Uterus (tissue), 3 donors: ENCODE measurements at regions not wholly inside any gene's neighbourhood (a gene's known extent, or its start where the extent isn't known, plus 50 kb on each side); places are given as distances from the start of the nearest gene placed in this dataset.

Experiments
- DNase-seq, 2 donors: peaks; one replicate each; pipeline ENCODE4 v3.0.0-alpha.2; 2019 to 2020
- H3K27ac ChIP-seq, 2 donors: fragments of 200-600 bp; sonication (generic); 1 replicate in 1 of 2; 2 replicates in 1 of 2; pipeline ENCODE4 v1.5.1; 2016 to 2018
- H3K27me3 ChIP-seq, 2 donors: fragments of 200-600 bp; sonication (generic); one replicate each; pipeline ENCODE4 v1.5.1; 2018 to 2019; ENCODE audit warnings: control low read depth in 1 of 2
- H3K36me3 ChIP-seq, 2 donors: fragments of 200-600 bp; sonication (generic); one replicate each; pipeline ENCODE4 v1.5.1; 2019; ENCODE audit warnings: control low read depth in 1 of 2
- H3K4me1 ChIP-seq, 2 donors: fragments of 200-600 bp; sonication (generic); one replicate each; pipeline ENCODE4 v1.5.1; 2018 to 2019; ENCODE audit warnings: control low read depth in 1 of 2
- H3K4me3 ChIP-seq, 2 donors: fragments of 200-600 bp; sonication (generic); 1 replicate in 1 of 2; 2 replicates in 1 of 2; pipeline ENCODE4 v1.5.1; 2018 to 2019; ENCODE audit warnings: mild to moderate bottlenecking in 1 of 2
- H3K9me3 ChIP-seq, 2 donors: fragments of 200-600 bp; sonication (generic); one replicate each; pipeline ENCODE4 v1.5.1; 2019; ENCODE audit warnings: control low read depth in 1 of 2
- POLR2A ChIP-seq, 2 donors: fragments of 450-650 bp; IDR thresholded peaks; one replicate each; pipeline ENCODE4 v1.6.1; 2016; ENCODE audit warnings: antibody characterized with exemption in 2 of 2, mild to moderate bottlenecking in 1 of 2, moderate library complexity in 1 of 2
- intact Hi-C: fragments of 100-400 bp; cut with DNase I; formaldehyde crosslinking; loops from one replicate; pipeline ENCODE4 v1.15.1; 2023; ENCODE audit warnings: low total_unique reads
- TF ChIP-seq, protein P1 (sequence below), 4 experiments: fragments of 200-600 bp in 2 of 4; fragments of 450-650 bp in 2 of 4; sonication (generic) in 2 of 4; IDR thresholded peaks; one replicate each; pipeline ENCODE4 v1.5.1; 2016 to 2019; ENCODE audit warnings: antibody characterized with exemption in 4 of 4, mild to moderate bottlenecking in 2 of 4, moderate library complexity in 1 of 4
- donor health status: DM: yes; HTN: yes; CAD: no.

DNA sequence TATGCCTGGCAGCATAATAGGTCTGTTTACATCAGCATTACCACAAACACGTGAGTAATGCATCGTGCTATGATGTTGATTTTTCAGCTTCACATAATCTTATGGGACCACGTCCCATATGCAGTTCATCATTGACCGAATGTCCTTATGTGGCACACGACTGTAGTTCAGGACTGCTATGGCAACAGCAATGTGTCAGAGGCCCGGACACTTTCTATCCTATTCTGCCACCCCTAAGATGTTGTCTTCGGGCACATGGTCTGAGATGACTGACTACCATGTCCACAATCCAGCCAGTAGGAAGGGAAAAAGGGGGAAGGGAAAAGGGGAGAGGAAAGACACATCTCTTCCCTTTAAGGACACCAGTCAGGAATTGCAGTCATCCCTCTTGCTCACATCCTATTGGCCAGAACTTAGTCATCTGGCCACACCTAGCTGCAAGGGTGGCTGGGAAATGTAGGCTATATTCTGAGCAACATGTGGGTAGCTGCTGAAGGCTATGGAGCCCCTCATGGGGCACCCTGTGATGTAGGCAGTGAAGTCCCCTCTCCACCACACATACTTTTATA lies 196.0 kb upstream of the RBPJ start:
- TF ChIP-seq, protein P1, sequence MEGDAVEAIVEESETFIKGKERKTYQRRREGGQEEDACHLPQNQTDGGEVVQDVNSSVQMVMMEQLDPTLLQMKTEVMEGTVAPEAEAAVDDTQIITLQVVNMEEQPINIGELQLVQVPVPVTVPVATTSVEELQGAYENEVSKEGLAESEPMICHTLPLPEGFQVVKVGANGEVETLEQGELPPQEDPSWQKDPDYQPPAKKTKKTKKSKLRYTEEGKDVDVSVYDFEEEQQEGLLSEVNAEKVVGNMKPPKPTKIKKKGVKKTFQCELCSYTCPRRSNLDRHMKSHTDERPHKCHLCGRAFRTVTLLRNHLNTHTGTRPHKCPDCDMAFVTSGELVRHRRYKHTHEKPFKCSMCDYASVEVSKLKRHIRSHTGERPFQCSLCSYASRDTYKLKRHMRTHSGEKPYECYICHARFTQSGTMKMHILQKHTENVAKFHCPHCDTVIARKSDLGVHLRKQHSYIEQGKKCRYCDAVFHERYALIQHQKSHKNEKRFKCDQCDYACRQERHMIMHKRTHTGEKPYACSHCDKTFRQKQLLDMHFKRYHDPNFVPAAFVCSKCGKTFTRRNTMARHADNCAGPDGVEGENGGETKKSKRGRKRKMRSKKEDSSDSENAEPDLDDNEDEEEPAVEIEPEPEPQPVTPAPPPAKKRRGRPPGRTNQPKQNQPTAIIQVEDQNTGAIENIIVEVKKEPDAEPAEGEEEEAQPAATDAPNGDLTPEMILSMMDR (IDR thresholded peaks at IDR 0.05): no peak
- no peak for TF ChIP-seq POLR2A (IDR thresholded peaks at IDR 0.05)
- intact Hi-C loops: no loop called here
- Histone ChIP-seq H3K27me3 (no peaks in the 10 kb centered on the region), H3K36me3 (no peaks in the 10 kb centered on the region), H3K27ac (no peak overlapping the region), H3K9me3 (no peaks in the 10 kb centered on the region), H3K4me3 (no peak overlapping the region), H3K4me1 (no peaks in the 10 kb centered on the region)
- DNase-seq: no peak

GRCh38 chr4:26126143-26126718 lies 194.6 kb upstream of the RBPJ start:
- H3K9me3 ChIP-seq: no peaks in the 10 kb centered on the region

GRCh38 chr4:26126994-26127393 lies 193.8 kb upstream of the RBPJ start:
- Histone ChIP-seq H3K9me3 (no peaks in the 10 kb centered on the region), H3K4me1 (no peaks in the 10 kb centered on the region), H3K27me3 (no peaks in the 10 kb centered on the region), H3K36me3 (no peaks in the 10 kb centered on the region), H3K27ac (no peak overlapping the region), H3K4me3 (no peak overlapping the region)
- no peak for TF ChIP-seq POLR2A (IDR thresholded peaks at IDR 0.05)
- TF ChIP-seq, protein P1 (IDR thresholded peaks at IDR 0.05): no peak
- no peak for DNase-seq
- intact Hi-C loops: no loop called here

More at GRCh38 chr4:26126143-26126718, 194.6 kb upstream of the RBPJ start:
- Histone ChIP-seq H3K4me3 (no peak overlapping the region), H3K27ac (no peak overlapping the region), H3K4me1 (no peaks in the 10 kb centered on the region), H3K27me3 (no peaks in the 10 kb centered on the region), H3K36me3 (no peaks in the 10 kb centered on the region)
- no peak for TF ChIP-seq POLR2A (IDR thresholded peaks at IDR 0.05)
- TF ChIP-seq, protein P1 (IDR thresholded peaks at IDR 0.05): no peak
- no peak for DNase-seq
- intact Hi-C loops: no loop called here

DNA sequence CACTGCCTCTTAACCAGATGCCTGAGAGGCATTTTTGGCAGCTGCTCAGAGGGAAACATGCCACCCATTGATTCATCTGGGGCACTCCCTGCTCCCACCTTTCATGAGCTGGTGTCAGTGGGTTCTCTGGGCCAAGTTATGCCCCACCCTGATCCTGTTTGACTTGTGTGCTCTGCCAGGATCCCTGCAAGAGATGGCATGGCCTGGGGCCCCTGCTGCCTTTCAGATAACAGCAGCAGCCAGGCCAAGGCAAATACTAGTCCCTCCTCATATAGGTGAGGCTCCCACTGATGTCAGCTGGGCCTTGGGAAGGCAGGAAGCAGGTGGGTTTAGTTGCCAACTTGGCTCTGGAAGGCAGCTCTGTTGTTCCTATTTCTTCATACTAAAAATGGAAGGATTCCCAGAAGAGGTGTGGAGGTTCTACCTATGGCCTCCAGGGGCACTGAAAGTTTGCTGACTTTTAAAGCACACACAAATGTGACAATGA lies 192.9 kb upstream of the RBPJ start:
- H3K27me3 ChIP-seq: no peaks in the 10 kb centered on the region
- no peaks in the 10 kb centered on the region for H3K36me3 ChIP-seq
- no peak overlapping the region for H3K27ac ChIP-seq
- no peaks in the 10 kb centered on the region for H3K9me3 ChIP-seq
- intact Hi-C loops: no loop called here
- no peak for DNase-seq
- H3K4me3 ChIP-seq: no peak overlapping the region
- H3K4me1 ChIP-seq: no peaks in the 10 kb centered on the region
- TF ChIP-seq POLR2A (IDR thresholded peaks at IDR 0.05): no peak
- TF ChIP-seq, protein P1 (IDR thresholded peaks at IDR 0.05): no peak

DNA sequence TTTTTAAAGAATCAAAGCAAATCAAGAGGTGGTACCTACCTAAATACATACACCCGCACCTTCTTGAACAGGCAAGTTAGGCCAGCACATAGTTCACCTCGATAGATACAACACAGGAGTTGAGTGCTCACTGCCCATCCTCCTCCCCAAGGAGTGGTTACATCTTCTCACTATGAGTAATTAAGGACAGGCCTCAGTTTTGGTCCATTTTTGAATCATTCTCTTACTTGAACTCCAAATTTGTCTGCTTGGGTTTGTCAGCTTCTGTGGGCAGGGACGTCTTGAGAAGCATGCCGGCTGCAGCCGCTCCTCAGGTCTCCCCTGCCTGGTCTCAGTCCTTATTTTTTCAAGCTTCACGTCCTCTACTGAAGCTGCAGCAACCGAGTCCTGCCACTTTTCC lies 190.6 kb upstream of the RBPJ start:
- no peak overlapping the region for H3K27ac ChIP-seq
- H3K36me3 ChIP-seq: no peaks in the 10 kb centered on the region
- H3K4me1 ChIP-seq: no peaks in the 10 kb centered on the region
- DNase-seq: no peak
- no peak overlapping the region for H3K4me3 ChIP-seq
- no peaks in the 10 kb centered on the region for H3K27me3 ChIP-seq
- no peak for TF ChIP-seq POLR2A (IDR thresholded peaks at IDR 0.05)
- TF ChIP-seq, protein P1 (IDR thresholded peaks at IDR 0.05): no peak
- intact Hi-C loops: no loop called here
- no peaks in the 10 kb centered on the region for H3K9me3 ChIP-seq
